ENCODE measurements at regions not wholly inside any gene's neighbourhood (a gene's known extent, or its start where the extent isn't known, plus 50 kb on each side); places are given as distances from the start of the nearest gene placed in this dataset.

- Histone ChIP-seq H3K27ac (no peak overlapping the region), H3K4me3 (ENCODE audit: low read depth in 1 of 2, low read length in 1 of 2) (no peak overlapping the region), H3K27me3 (peaks cover 19% of the 10 kb centered on the region), H3K4me1 (ENCODE audit: control insufficient read depth in 1 of 2, insufficient read depth in 1 of 2, low read depth in 1 of 2, low read length in 1 of 2) (no peaks in the 10 kb centered on the region), H3K36me3 (no peaks in the 10 kb centered on the region), H3K9me3 (no peaks in the 10 kb centered on the region)
- TF ChIP-seq CTCF (IDR thresholded peaks at IDR 0.05), result no peak
These were observed 88.6 kb upstream of the CACNA1E start for GRCh38 chr1:181394766-181395165.

- no peaks in the 10 kb centered on the region for H3K36me3 ChIP-seq
- no peak for TF ChIP-seq CTCF (IDR thresholded peaks at IDR 0.05)
- H3K9me3 ChIP-seq, result no peaks in the 10 kb centered on the region
- no peaks in the 10 kb centered on the region for H3K4me1 ChIP-seq (ENCODE audit: control insufficient read depth in 1 of 2, insufficient read depth in 1 of 2, low read depth in 1 of 2, low read length in 1 of 2)
- H3K27me3 ChIP-seq, result peaks cover 11% of the 10 kb centered on the region
- no peak overlapping the region for H3K4me3 ChIP-seq (ENCODE audit: low read depth in 1 of 2, low read length in 1 of 2)
- no peak overlapping the region for H3K27ac ChIP-seq
These were observed 87.1 kb upstream of the CACNA1E start for GRCh38 chr1:181396171-181396670.

- no peak overlapping the region for H3K27ac ChIP-seq
- H3K9me3 ChIP-seq, result no peaks in the 10 kb centered on the region
- no peaks in the 10 kb centered on the region for H3K36me3 ChIP-seq
- no peak overlapping the region for H3K4me3 ChIP-seq (ENCODE audit: low read depth in 1 of 2, low read length in 1 of 2)
- no peaks in the 10 kb centered on the region for H3K4me1 ChIP-seq (ENCODE audit: control insufficient read depth in 1 of 2, insufficient read depth in 1 of 2, low read depth in 1 of 2, low read length in 1 of 2)
- no peak for TF ChIP-seq CTCF (IDR thresholded peaks at IDR 0.05)
- peaks cover 7% of the 10 kb centered on the region for H3K27me3 ChIP-seq
These were observed 86.5 kb upstream of the CACNA1E start for GRCh38 chr1:181396811-181397210.

GRCh38 chr1:181397845-181398244 lies 85.5 kb upstream of the CACNA1E start:
- Histone ChIP-seq H3K27ac (no peak overlapping the region), H3K4me1 (ENCODE audit: control insufficient read depth in 1 of 2, insufficient read depth in 1 of 2, low read depth in 1 of 2, low read length in 1 of 2) (no peaks in the 10 kb centered on the region), H3K9me3 (no peaks in the 10 kb centered on the region), H3K4me3 (ENCODE audit: low read depth in 1 of 2, low read length in 1 of 2) (no peak overlapping the region), H3K36me3 (no peaks in the 10 kb centered on the region), H3K27me3 (no peaks in the 10 kb centered on the region)
- TF ChIP-seq CTCF (IDR thresholded peaks at IDR 0.05), result no peak

GRCh38 chr1:181398544-181398943 lies 84.8 kb upstream of the CACNA1E start:
- no peaks in the 10 kb centered on the region for H3K36me3 ChIP-seq
- H3K27me3 ChIP-seq, result no peaks in the 10 kb centered on the region
- no peak overlapping the region for H3K4me3 ChIP-seq (ENCODE audit: low read depth in 1 of 2, low read length in 1 of 2)
- no peaks in the 10 kb centered on the region for H3K4me1 ChIP-seq (ENCODE audit: control insufficient read depth in 1 of 2, insufficient read depth in 1 of 2, low read depth in 1 of 2, low read length in 1 of 2)
- TF ChIP-seq CTCF (IDR thresholded peaks at IDR 0.05), result no peak
- H3K27ac ChIP-seq, result no peak overlapping the region
- H3K9me3 ChIP-seq, result no peaks in the 10 kb centered on the region

- Histone ChIP-seq H3K27ac (no peak overlapping the region), H3K9me3 (no peaks in the 10 kb centered on the region), H3K4me3 (ENCODE audit: low read depth in 1 of 2, low read length in 1 of 2) (no peak overlapping the region), H3K4me1 (ENCODE audit: control insufficient read depth in 1 of 2, insufficient read depth in 1 of 2, low read depth in 1 of 2, low read length in 1 of 2) (no peaks in the 10 kb centered on the region), H3K36me3 (no peaks in the 10 kb centered on the region), H3K27me3 (peaks cover 16% of the 10 kb centered on the region)
- TF ChIP-seq CTCF (IDR thresholded peaks at IDR 0.05), result no peak
These were observed 77.7 kb upstream of the CACNA1E start for GRCh38 chr1:181405584-181405983.
